GM12872 (cell line): ENCODE measurements at regions not wholly inside any gene's neighbourhood (a gene's known extent, or its start where the extent isn't known, plus 50 kb on each side); places are given as distances from the start of the nearest gene placed in this dataset.

Experiments
- TF ChIP-seq, protein P1 (sequence below): IDR thresholded peaks from 3 replicates; pipeline ENCODE4 v1.5.1; 2011; ENCODE audit warnings: low read depth, mild to moderate bottlenecking, low read length, moderate library complexity; ENCODE audit not compliant: insufficient read depth

DNA sequence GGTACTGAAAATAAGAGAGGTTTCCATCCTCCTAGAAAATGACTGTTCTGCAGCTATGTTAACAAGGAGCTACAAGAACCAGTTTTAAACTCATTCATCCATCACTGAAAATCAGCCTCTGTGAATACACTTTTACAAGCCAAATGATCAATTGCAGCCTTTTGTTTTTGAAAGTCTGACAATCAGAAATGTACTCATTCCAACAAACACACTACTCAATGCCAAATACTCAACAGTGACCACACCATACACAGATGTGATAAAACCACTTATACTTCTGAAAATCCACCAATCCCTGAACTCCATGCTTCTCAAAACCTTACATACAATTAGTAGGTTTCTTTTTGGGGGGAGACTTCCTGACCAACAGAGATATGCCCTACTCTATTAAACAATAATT is 663.9 kb upstream of the CHAC2 start:
- TF ChIP-seq, protein P1, sequence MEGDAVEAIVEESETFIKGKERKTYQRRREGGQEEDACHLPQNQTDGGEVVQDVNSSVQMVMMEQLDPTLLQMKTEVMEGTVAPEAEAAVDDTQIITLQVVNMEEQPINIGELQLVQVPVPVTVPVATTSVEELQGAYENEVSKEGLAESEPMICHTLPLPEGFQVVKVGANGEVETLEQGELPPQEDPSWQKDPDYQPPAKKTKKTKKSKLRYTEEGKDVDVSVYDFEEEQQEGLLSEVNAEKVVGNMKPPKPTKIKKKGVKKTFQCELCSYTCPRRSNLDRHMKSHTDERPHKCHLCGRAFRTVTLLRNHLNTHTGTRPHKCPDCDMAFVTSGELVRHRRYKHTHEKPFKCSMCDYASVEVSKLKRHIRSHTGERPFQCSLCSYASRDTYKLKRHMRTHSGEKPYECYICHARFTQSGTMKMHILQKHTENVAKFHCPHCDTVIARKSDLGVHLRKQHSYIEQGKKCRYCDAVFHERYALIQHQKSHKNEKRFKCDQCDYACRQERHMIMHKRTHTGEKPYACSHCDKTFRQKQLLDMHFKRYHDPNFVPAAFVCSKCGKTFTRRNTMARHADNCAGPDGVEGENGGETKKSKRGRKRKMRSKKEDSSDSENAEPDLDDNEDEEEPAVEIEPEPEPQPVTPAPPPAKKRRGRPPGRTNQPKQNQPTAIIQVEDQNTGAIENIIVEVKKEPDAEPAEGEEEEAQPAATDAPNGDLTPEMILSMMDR, result no peak

DNA sequence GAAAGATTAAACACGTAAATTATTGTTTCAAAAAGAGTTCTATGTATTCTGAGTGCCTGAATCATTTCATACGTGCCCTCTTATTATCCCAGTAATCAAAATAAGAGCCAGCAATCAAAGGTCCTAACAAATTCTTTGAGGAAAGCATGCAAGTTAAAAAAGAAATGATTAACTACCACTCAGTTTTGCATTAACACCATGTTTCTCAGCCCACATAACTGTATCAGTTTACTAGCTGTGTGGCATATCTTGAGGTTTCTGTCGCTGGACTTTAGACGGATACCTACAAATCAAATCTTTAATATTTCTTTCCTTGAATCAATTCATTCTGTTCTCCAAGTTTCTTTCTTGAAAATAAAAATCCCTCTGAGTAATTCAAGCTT is 668.9 kb upstream of the CHAC2 start:
- TF ChIP-seq, protein P1, result no peak

DNA sequence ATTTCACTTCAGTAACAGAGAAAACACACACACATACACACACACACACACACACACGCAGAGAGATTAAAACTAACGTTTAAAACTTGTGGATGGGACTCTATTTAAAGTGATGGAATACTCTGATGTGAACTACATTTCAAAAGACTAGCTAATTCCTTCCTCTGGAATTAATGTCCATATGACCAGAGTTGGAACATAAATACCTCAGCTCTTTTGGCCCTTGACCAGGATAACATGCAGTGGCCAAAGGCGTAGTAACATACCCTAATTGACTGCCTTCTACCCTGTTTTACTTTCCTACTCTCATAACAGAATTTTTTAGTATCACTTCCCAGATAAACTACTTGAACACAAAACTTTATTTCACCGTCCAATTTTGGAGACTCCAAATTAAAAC is 671.3 kb upstream of the CHAC2 start:
- TF ChIP-seq, protein P1, result no peak

DNA sequence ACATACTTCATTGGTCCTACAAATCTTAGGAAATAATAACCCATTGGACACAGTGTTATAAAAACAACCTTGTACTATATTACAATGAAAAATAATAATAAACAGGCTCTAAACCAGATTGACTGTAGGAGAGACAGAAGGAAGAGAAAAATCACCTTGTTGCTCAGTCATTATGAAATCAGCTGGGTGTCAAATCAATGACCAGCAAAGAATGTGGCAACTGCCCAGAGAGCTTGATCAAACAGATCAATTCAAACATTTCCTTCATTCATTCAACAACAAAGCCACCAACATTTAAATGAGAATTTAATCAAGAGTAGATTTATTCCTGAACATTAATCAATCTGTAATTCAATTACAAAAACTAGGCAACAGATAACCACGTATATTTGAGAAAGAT is 671.9 kb upstream of the CHAC2 start:
- TF ChIP-seq, protein P1, result no peak

DNA sequence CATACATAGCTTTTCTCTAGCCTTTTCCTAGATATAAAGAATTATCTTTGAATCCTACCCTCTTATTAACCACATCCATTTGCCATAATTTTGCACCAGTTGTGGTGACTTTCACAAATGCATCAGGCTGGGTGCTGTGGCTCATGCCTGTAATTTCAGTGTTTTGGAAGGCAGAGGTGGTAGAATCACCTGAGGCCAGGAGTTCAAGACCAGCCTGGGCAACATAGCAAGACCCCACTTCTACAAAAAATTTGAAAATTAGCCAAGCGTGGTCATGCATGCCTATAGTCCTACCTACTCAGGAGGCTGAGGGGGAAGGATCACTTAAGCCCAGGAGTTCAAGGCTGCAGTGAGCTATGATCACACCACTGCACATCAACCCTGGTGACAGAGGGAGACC is 672.4 kb upstream of the CHAC2 start:
- TF ChIP-seq, protein P1, result no peak

DNA sequence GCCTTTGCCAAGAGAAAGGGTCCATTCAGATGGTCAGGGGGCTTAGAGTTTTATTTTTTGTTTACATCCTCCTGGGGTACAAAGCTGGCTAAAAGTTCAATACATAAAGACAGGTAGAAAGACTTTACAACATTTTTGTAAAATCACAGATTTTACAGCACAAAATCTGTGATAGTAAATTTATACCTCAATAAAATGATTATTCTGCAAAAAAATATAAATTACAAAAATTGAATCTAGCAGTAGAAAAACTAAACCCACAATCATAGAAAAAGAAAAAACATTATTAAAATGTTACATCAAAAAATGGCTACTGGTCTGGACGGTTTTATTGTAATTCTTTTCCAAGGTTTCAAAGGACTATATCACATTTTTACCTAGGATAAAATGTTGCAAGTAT is 674.2 kb upstream of the CHAC2 start:
- TF ChIP-seq, protein P1, result no peak

DNA sequence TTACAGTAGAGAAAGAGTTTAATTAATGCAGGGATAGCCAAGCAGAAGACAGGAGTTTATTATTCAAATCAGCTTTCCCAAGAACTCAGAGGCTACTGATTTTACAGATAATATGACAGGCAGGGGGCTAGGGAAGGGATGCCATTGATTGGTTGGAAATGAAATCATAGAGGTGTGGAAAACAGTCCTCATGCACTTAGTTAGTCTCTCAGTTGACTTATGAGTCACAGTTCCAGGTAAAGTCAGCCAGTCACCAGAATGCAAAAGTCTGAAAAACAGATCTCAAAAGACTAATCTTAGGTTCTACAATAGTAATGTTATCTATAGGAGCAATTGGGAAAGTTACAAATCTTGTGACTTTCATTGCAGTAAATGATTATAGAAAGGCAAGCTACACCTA is 676.4 kb upstream of the CHAC2 start:
- TF ChIP-seq, protein P1, result no peak
